ENCODE measurements at regions not wholly inside any gene's neighbourhood (a gene's known extent, or its start where the extent isn't known, plus 50 kb on each side); places are given as distances from the start of the nearest gene placed in this dataset.

DNA sequence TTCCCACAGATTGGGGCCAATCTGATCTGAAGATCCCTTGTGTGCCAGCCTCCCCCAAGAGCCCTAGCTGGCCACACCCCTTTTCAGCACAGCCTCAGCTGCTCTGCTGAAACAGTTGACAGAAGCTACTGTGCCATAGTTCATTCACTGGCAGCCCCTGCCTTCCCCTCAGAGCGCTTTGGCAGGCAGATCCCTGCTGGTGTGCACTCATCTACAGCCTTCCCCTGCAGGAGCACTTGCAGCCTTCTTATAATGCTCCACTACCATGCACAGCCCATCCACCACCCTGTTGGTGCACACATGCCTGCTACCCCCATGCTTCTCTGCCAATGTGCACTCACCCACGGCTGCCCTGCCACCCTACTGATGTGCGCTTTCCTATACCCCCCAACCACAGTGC is 471.3 kb downstream of the MTRR start:
- no peak overlapping the region for H3K18ac ChIP-seq (ENCODE audit: extremely low read depth, low read length)

More for the DNA sequence above, 471.3 kb downstream of the MTRR start:
- Histone ChIP-seq H2BK15ac (ENCODE audit: low read length) (no peak overlapping the region; the same call in 1 of the 2 replicates), H2AK5ac (ENCODE audit: low read depth, low read length) (no peak overlapping the region), H2AFZ (ENCODE audit: low read length) (peak overlapping the region; percentile 61; the same call in 1 of the 2 replicates), H2BK12ac (ENCODE audit: low read depth, low read length) (no peak overlapping the region), H3K9ac (replicated peaks in 1 of 4; ENCODE audit: extremely low read depth in 1 of 4, low read depth in 3 of 4, low read length in 3 of 4) (no peak overlapping the region), H3K79me1 (ENCODE audit: low read depth, low read length) (no peaks in the 10 kb centered on the region), H3K4ac (replicated peaks; ENCODE audit: insufficient read length, low read depth, low read length) (no peak overlapping the region), H3K9me3 (ENCODE audit: insufficient read depth in 2 of 2, low read depth in 1 of 2, low read length in 1 of 2) (no peaks in the 10 kb centered on the region; a peak in 1 of 4 replicates), H4K91ac (replicated peaks; ENCODE audit: insufficient read length, low read length) (no peak overlapping the region), H3K23me2 (ENCODE audit: low read depth, low read length) (no peaks in the 10 kb centered on the region), H3K4me3 (ENCODE audit: extremely low read depth in 1 of 4, insufficient read depth in 2 of 4, low read depth in 3 of 4, low read length in 4 of 4) (no peak overlapping the region), H3K36me3 (ENCODE audit: control insufficient read depth in 2 of 4, insufficient read depth in 4 of 4, low read length in 3 of 4) (no peaks in the 10 kb centered on the region), H3K23ac (ENCODE audit: insufficient read length) (no peak overlapping the region), H3K14ac (ENCODE audit: insufficient read length) (no peak overlapping the region), H2BK5ac (ENCODE audit: low read depth, low read length) (no peak overlapping the region), H2BK120ac (replicated peaks; ENCODE audit: low read depth, low read length) (no peak overlapping the region), H3K79me2 (ENCODE audit: control insufficient read depth in 1 of 2, insufficient read depth in 2 of 2, low read length in 2 of 2) (no peaks in the 10 kb centered on the region), H3K27ac (ENCODE audit: low read depth, low read length) (no peak overlapping the region), H4K20me1 (replicated peaks in 1 of 2; ENCODE audit: control insufficient read depth in 1 of 2, insufficient read depth in 2 of 2, low read length in 2 of 2) (no peaks in the 10 kb centered on the region), H3K56ac (replicated peaks; ENCODE audit: insufficient read length, low read depth, low read length) (no peak overlapping the region), H4K5ac (ENCODE audit: insufficient read length, low read depth, low read length) (no peak overlapping the region), H4K8ac (ENCODE audit: extremely low read depth, insufficient read depth, low read length) (peak overlapping the region; percentile 28), H2BK20ac (ENCODE audit: low read length) (no peak overlapping the region), H3K4me1 (replicated peaks in 1 of 4; ENCODE audit: control insufficient read depth in 3 of 4, insufficient read depth in 4 of 4, low read length in 3 of 4) (peaks cover 0 to 2% (median 0%) of the 10 kb centered on the region in 4 experiments; a peak in 2 of 7 replicates), H3K4me2 (ENCODE audit: insufficient read depth in 1 of 2, low read depth in 2 of 2, low read length in 2 of 2) (no peak overlapping the region), H3K27me3 (replicated peaks in 1 of 4; ENCODE audit: control insufficient read depth in 3 of 4, extremely low read depth in 1 of 4, insufficient read depth in 3 of 4, low read length in 3 of 4) (no peaks in the 10 kb centered on the region)
- FAIRE-seq (no peak), DNase-seq (ENCODE audit: low read depth in 1 of 2, low spot score in 2 of 2) (no peak)
- TF ChIP-seq SP1 (IDR thresholded peaks at IDR 0.05; ENCODE audit: low read depth, low read length) = no peak
- TF ChIP-seq TAF1 (IDR thresholded peaks at IDR 0.05; ENCODE audit: low read depth, low read length) = no peak
- TF ChIP-seq POU5F1 (IDR thresholded peaks at IDR 0.05; ENCODE audit: low read depth, low read length) = no peak
- TF ChIP-seq SIRT6 (IDR thresholded peaks at IDR 0.05; ENCODE audit: low read length) = no peak
- no peak for TF ChIP-seq CEBPB (IDR thresholded peaks at IDR 0.05; ENCODE audit: low read depth, low read length)
- TF ChIP-seq GABPA (IDR thresholded peaks at IDR 0.05; ENCODE audit: borderline replicate concordance, insufficient read depth, low read length) = no peak
- TF ChIP-seq SRF (IDR thresholded peaks at IDR 0.05; ENCODE audit: low read depth, low read length) = no peak
- no peak for TF ChIP-seq SAP30 (IDR thresholded peaks at IDR 0.05; ENCODE audit: insufficient read depth, insufficient replicate concordance, low read length)
- CTCF ChIA-PET (ENCODE audit: partially characterized antibody) = interaction anchor here (0.6 to 3.1 kb wide), 16 partner anchors 9 to 695 kb away, joined by 3 to 12 read pairs (median 4); no protein-coding TSS in a partner anchor
- WGBS, 2 experiments (ENCODE audit: extremely low coverage in 1 of 2, insufficient coverage in 1 of 2, insufficient read length in 1 of 2, insufficient replicate concordance in 2 of 2, low coverage in 1 of 2, low lambda C conversion rate in 2 of 2, missing lambda C conversion rate in 1 of 2) = 91% methylated on average over 3 of the region's 3 CpGs; no CpG with 5 or more reads in 1 of the 2 experiments
- POLR2A ChIA-PET (ENCODE audit: partially characterized antibody) = no interaction called here

All from H1 (cell line).